ENCODE measurements at regions not wholly inside any gene's neighbourhood (a gene's known extent, or its start where the extent isn't known, plus 50 kb on each side); places are given as distances from the start of the nearest gene placed in this dataset.

DNA sequence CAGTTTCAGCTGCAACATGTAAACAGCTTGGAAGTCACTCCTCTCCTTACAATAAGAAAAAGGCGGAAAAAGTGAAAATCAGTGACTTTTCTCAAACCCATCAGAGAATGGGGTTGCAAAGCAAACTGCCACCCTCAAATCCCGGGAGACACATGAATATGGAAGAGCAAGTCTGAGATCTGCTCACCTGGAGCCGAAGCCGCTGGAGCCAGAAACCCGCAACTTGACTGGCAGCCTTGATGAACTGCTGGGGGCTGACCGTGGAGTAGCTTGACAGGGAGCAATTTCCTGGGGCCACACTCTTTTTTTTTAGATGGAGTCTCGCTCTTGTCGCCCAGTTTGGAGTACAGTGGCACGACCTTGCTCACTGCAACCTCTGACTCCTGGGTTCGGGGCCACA is 208.2 kb downstream of the KIF26A start:
- TF ChIP-seq, protein P1, sequence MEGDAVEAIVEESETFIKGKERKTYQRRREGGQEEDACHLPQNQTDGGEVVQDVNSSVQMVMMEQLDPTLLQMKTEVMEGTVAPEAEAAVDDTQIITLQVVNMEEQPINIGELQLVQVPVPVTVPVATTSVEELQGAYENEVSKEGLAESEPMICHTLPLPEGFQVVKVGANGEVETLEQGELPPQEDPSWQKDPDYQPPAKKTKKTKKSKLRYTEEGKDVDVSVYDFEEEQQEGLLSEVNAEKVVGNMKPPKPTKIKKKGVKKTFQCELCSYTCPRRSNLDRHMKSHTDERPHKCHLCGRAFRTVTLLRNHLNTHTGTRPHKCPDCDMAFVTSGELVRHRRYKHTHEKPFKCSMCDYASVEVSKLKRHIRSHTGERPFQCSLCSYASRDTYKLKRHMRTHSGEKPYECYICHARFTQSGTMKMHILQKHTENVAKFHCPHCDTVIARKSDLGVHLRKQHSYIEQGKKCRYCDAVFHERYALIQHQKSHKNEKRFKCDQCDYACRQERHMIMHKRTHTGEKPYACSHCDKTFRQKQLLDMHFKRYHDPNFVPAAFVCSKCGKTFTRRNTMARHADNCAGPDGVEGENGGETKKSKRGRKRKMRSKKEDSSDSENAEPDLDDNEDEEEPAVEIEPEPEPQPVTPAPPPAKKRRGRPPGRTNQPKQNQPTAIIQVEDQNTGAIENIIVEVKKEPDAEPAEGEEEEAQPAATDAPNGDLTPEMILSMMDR (IDR thresholded peaks at IDR 0.05): no peak

DNA sequence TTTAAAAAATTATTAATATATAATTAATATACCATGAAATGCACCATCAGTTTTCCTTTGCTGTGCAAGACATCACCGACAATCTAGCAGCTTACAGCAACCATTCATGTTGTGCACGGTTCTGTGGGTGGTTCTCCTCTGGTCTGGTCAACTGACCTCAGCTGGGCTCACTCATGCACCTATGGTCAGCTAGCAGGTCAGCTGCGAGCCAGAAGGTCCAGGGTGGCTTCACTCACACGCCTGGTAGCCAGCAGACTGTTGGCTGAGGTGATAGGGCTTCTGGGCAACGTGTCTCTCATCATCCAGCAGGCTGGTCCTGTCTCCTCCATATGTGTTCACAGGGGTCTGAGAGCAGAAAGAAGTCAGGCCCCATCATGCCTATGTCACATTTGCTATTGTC is 210.4 kb downstream of the KIF26A start:
- TF ChIP-seq, protein P1 (IDR thresholded peaks at IDR 0.05): no peak

DNA sequence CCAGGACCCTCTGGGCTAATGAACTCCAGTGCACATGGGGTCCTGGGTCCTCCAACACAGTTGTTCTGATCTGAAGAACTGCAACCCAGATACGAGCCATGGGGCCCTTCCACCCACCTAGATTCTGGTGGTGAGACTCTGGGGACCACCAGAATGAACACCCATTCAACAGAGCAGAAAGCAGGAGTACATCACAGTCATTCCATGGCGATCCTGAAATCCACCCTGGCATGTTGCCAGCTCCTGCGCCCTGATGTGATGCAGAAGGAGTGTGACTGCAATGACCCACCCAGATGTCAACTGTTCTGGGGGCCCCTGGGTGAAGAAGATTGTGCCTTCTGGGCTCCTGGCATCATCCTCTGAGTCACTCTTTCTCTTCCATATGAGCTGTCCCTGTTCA is 211.6 kb downstream of the KIF26A start:
- TF ChIP-seq, protein P1 (IDR thresholded peaks at IDR 0.05): no peak

DNA sequence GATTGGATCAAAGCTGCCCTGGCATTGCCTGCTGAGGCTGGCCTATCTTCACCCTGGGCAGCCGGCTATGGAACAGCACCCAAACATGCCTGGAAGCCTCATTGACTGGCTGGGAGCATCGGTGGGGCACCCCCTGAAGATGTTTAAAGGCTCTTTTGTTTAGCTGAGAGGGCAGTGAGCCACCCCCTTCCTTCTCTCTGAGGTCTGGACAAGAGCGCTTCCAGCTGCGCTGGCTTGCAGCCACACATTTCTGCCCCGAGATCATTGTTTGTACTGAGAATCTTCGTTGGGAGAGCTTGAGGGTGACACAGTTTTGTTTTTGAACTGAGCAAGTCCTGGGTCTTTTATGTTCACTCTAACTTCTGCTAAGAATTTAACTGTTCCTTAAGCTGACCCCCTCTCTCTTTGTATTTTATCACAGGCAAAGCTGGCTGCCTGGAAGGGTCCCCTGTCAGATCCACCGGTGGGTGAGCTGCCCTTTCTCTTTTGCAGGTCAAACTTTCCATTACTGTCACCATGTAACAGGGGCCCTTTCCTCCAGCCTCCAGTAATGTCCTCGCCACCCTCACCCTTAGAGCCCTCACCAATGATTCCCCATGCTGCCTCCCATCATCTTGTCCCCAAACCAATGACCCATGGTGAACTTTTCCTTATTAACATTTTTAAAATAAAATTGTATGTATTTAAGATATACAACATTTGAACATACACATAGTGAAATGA is 212.2 kb downstream of the KIF26A start:
- TF ChIP-seq, protein P1 (IDR thresholded peaks at IDR 0.05): no peak

DNA sequence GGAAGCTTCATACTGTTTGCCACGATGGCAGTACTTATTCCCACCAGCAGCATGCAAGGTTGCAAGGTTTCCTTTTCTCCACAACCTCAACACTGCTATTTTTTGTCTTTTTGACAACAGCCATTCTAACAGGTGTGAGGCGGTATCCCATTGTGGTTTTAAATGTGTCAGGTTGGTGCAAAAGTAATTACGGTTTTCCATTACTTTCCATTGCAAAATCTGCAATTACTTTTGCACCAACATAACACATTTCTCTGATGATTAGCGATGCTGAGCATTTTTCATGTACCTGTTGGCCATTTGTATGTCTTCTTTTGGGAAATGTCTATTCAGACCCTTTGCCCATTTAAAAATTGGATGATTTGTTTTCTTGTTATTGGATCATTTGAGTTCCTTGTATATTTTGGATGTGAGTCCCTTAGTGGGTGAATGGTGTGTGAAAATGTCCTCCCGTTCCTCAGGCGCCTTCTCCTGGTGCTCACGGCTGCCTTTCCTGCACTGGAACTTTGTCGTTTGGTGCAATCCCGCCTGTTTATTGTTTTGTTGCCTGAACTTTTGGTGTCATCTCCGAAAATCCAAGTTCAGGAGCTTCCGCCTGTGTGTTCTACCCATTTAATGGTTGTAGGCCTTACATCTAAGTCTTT is 213.6 kb downstream of the KIF26A start:
- TF ChIP-seq, protein P1 (IDR thresholded peaks at IDR 0.05): no peak

DNA sequence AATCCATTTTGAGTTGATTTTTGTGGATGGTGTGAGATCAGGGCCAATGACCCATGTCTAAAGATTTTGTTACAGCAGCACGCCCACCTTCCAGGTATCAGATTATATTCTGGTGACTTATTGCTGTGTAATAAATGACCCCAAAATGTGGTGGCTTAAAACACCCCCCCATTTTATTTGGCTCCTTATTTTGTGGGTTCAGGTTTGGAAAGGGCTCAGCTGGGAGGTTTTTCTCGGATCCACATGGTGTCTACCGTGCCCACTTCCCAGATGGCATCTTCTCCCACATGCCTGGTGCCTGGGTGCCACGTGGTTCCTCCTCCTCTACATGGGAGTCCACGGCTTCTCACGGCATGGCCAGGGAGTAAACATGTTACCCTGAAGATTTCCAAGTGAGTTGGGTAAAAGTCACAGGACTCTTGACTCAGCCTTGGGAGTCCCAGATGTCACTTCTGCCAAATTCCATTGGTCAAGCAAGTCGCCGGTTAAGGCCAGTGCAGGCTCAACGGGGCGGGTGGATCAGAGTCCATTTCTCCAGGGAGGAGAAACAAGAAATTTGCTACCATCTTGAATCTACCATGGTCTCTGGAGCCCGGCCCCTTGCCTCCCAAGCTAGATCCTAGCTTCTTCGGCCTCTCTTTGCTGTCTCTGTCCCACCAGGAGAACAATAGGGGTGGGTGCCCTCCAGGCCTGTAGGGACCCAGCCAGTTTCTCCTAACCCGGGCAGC is 214.3 kb downstream of the KIF26A start:
- TF ChIP-seq, protein P1 (IDR thresholded peaks at IDR 0.05): no peak

DNA sequence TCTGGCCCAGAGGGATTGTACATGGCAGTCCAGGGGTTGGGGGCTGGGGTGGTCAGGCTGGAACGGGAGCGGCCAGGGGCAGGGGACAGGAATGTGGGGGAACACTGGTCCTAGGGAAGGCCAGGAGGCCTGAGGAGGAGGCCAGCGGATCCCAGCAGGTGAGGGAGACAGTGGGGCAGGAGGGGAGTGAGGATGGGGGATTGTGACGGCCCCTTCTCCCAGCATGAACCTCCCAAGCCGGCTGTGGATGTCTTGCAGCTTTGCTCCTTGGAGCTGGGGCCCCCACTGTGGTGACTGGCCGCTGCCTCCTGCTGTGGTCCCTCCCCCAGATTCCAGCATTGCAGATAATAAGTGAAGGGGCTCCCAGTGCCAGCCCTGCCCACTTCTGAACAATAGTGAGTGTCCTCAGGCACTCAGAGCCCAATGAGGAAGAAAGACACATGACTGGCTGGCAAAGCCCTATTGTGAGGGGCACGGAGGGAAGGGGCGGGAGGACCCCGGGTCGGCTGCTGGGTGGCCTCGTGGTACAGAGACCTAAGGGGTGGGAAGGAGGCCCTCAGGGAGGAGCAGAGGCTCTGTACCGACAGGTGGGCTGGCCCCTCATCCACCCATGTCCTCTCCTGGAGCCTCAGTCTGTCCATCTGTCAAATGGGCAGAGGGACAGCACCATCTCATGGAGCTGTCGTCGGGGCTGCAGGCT is 215.0 kb downstream of the KIF26A start:
- TF ChIP-seq, protein P1 (IDR thresholded peaks at IDR 0.05): no peak

Data from LNCAP (cell line).